IMR-90 (cell line): ENCODE measurements at regions not wholly inside any gene's neighbourhood (a gene's known extent, or its start where the extent isn't known, plus 50 kb on each side); places are given as distances from the start of the nearest gene placed in this dataset.
"Not testable (repeated sequence)": the region's sequence is repeated elsewhere in the genome, so short reads cannot be mapped to it uniquely, and the experiment has no call there.

Source experiments
- ATAC-seq: fragments of 200-7000 bp; cut with Tn5 transposase; 2 replicates; pipeline ENCODE4 v1.9.1; 2020; ENCODE audit warnings: low read depth, mild to moderate bottlenecking, moderate library complexity
- BruUV-seq: library from RNA; stranded (reverse); fragments of 400-500 nt; replicated peaks from 2 replicates; lab custom pipeline; 2021; lab: Mats Ljungman, UMichigan
- CTCF ChIA-PET: fragments of 300-600 bp; formaldehyde crosslinking; extraction: SDS; loops from one replicate; lab custom pipeline; 2021; ENCODE audit warnings: antibody characterized with exemption; lab: Yijun Ruan, JAX
- POLR2A ChIA-PET: fragments of 300-600 bp; sonication (Branson Sonifier 250); formaldehyde crosslinking; loops from one replicate; lab custom pipeline; 2022; ENCODE audit warnings: antibody characterized with exemption; ENCODE audit not compliant: unreplicated experiment; lab: Charles Lee
- DNase-seq: peaks from one replicate; pipeline ENCODE4 v3.0.0; 2013
- H2AFZ ChIP-seq: replicated peaks from 2 replicates; pipeline ENCODE3; 2013; ENCODE audit warnings: low read length, mild to moderate bottlenecking; ENCODE audit not compliant: poor library complexity
- H2AK5ac ChIP-seq: 2 replicates; pipeline ENCODE4 v1.6.1; 2013; ENCODE audit warnings: low read depth, low read length, inconsistent platforms
- H2AK9ac ChIP-seq: replicated peaks from 2 replicates; pipeline ENCODE3; 2013; ENCODE audit warnings: mild to moderate bottlenecking, low read depth, low read length, moderate library complexity; ENCODE audit not compliant: poor library complexity
- H2BK120ac ChIP-seq: 2 replicates; pipeline ENCODE4 v1.6.1; 2013; ENCODE audit warnings: low read depth, low read length, inconsistent platforms
- H2BK15ac ChIP-seq: 3 replicates; pipeline ENCODE4 v1.6.1; 2013; ENCODE audit warnings: low read depth, low read length, inconsistent platforms
- H2BK20ac ChIP-seq: 2 replicates; pipeline ENCODE4 v1.6.1; 2013; ENCODE audit warnings: low read depth, mild to moderate bottlenecking, inconsistent platforms, low read length, moderate library complexity
- H2BK5ac ChIP-seq: 2 replicates; pipeline ENCODE4 v1.6.1; 2013; ENCODE audit warnings: mild to moderate bottlenecking, low read depth, low read length, inconsistent platforms; ENCODE audit not compliant: poor library complexity, severe bottlenecking
- H3K14ac ChIP-seq: replicated peaks from 2 replicates; pipeline ENCODE4 v1.6.1; 2013; ENCODE audit warnings: low read depth, low read length, inconsistent platforms
- H3K18ac ChIP-seq: 2 replicates; pipeline ENCODE4 v1.6.1; 2013; ENCODE audit warnings: low read depth, low read length, control low read depth
- H3K23ac ChIP-seq: 2 replicates; pipeline ENCODE4 v1.6.1; 2013; ENCODE audit warnings: low read depth, low read length, inconsistent platforms
- H3K27ac ChIP-seq: 2 replicates; pipeline ENCODE4 v1.5.1; 2013; ENCODE audit warnings: mild to moderate bottlenecking, control low read depth, low read length; ENCODE audit not compliant: insufficient read depth
- H3K27me3 ChIP-seq: 2 replicates; pipeline ENCODE4 v1.6.1; 2013; ENCODE audit warnings: low read length; ENCODE audit not compliant: control insufficient read depth, insufficient read depth
- H3K36me3 ChIP-seq: 2 replicates; pipeline ENCODE4 v1.6.1; 2013; ENCODE audit warnings: low read length, mixed read lengths; ENCODE audit not compliant: control insufficient read depth, insufficient read depth
- H3K4ac ChIP-seq: 2 replicates; pipeline ENCODE4 v1.6.1; 2013; ENCODE audit warnings: low read depth, low read length, inconsistent platforms
- H3K4me1 ChIP-seq: 2 replicates; pipeline ENCODE4 v1.6.1; 2013; ENCODE audit warnings: low read length, mixed read lengths; ENCODE audit not compliant: control insufficient read depth, insufficient read depth
- H3K4me2 ChIP-seq: 2 replicates; pipeline ENCODE4 v1.6.1; 2013; ENCODE audit warnings: low read depth, mild to moderate bottlenecking, control low read depth, low read length, moderate library complexity
- H3K4me3 ChIP-seq: 2 replicates; pipeline ENCODE4 v1.5.1; 2013; ENCODE audit warnings: low read depth, mild to moderate bottlenecking, control low read depth, low read length, moderate library complexity; ENCODE audit not compliant: insufficient read depth
- H3K56ac ChIP-seq: 2 replicates; pipeline ENCODE4 v1.6.1; 2013; ENCODE audit warnings: low read length, inconsistent platforms; ENCODE audit not compliant: insufficient read depth; ENCODE audit errors: extremely low read depth
- H3K79me1 ChIP-seq, 2 experiments: 2 replicates each; pipeline ENCODE4 v1.6.1; 2013; ENCODE audit warnings: low read length in 2 of 2, inconsistent platforms in 1 of 2, low read depth in 1 of 2
- H3K9ac ChIP-seq: 2 replicates; pipeline ENCODE4 v1.6.1; 2013; ENCODE audit warnings: low read depth, low read length, control low read depth
- H3K9me1 ChIP-seq: 2 replicates; pipeline ENCODE4 v1.6.1; 2013; ENCODE audit warnings: low read length, inconsistent platforms; ENCODE audit not compliant: insufficient read depth
- H3K9me3 ChIP-seq: 2 replicates; pipeline ENCODE4 v1.6.1; 2013; ENCODE audit warnings: low read length; ENCODE audit not compliant: control insufficient read depth, insufficient read depth
- H4K20me1 ChIP-seq: 2 replicates; pipeline ENCODE4 v1.6.1; 2013; ENCODE audit warnings: low read length, inconsistent platforms; ENCODE audit not compliant: insufficient read depth
- H4K5ac ChIP-seq: 2 replicates; pipeline ENCODE4 v1.6.1; 2013; ENCODE audit warnings: mild to moderate bottlenecking, low read depth, low read length, control low read depth
- H4K8ac ChIP-seq, 2 experiments: 2 replicates each; pipeline ENCODE4 v1.6.1; 2013; ENCODE audit warnings: low read depth in 2 of 2, low read length in 2 of 2, control low read depth in 1 of 2, inconsistent platforms in 1 of 2
- H4K91ac ChIP-seq: 2 replicates; pipeline ENCODE4 v1.6.1; 2013; ENCODE audit warnings: low read depth, low read length, inconsistent platforms; ENCODE audit not compliant: insufficient read depth
- CEBPB ChIP-seq: IDR thresholded peaks from 2 replicates; pipeline ENCODE4 v1.6.1; 2012; ENCODE audit warnings: low read depth, low read length, improper control_type of control experiment
- MAFK ChIP-seq: IDR thresholded peaks from 2 replicates; pipeline ENCODE4 v1.6.1; 2012; ENCODE audit warnings: low read depth, low read length, improper control_type of control experiment
- MAZ ChIP-seq: IDR thresholded peaks from 2 replicates; pipeline ENCODE4 v1.6.1; 2012; ENCODE audit warnings: low read depth, mild to moderate bottlenecking, low read length, improper control_type of control experiment, moderate library complexity, borderline replicate concordance
- RFX5 ChIP-seq: IDR thresholded peaks from 2 replicates; pipeline ENCODE4 v1.8.0; 2012; ENCODE audit warnings: low read depth, mild to moderate bottlenecking, low read length, moderate library complexity
- WGBS, 2 experiments: methylation state at CpG; one replicate each; pipeline versions ENCODE4 v1.1.5 to v1.1.7; 2013; ENCODE audit warnings: missing lambda C conversion rate in 2 of 2; ENCODE audit not compliant: insufficient read length in 1 of 2; ENCODE audit errors: extremely low coverage in 2 of 2; 5-methylcytosine and 5-hydroxymethylcytosine counted together
- dilution Hi-C: fragments of 300-500 bp; cut with HindIII; formaldehyde crosslinking; loops from one replicate; pipeline ENCODE4 v1.14.3; 2018; ENCODE audit warnings: low sequenced_read_pairs; ENCODE audit not compliant: unreplicated experiment
- in situ Hi-C: fragments of 300-500 bp; cut with MboI; formaldehyde crosslinking; loops from 3 replicates; pipeline ENCODE4 v1.14.3; 2019; ENCODE audit warnings: low sequenced_read_pairs, inconsistent platforms, mixed read lengths
- intact Hi-C: fragments of 100-400 bp; cut with micrococcal nuclease; formaldehyde crosslinking; loops from 2 replicates; pipeline ENCODE4 v1.10.0; 2022

- 100% methylated on average over 1 of the region's 5 CpGs; no CpG with 5 or more reads in 1 of the 2 experiments for WGBS, 2 experiments
- Histone ChIP-seq H3K4ac (no peak overlapping the region), H3K79me1 (no peaks in the 10 kb centered on the region), H4K5ac (no peak overlapping the region), H3K36me3 (no peaks in the 10 kb centered on the region), H3K18ac (no peak overlapping the region), H4K20me1 (no peaks in the 10 kb centered on the region), H4K8ac (no peak overlapping the region), H2BK20ac (no peak overlapping the region), H3K4me3 (no peak overlapping the region), H3K27ac (no peak overlapping the region), H3K4me1 (no peaks in the 10 kb centered on the region), H2AK5ac (no peak overlapping the region), H4K91ac (no peak overlapping the region), H3K9me1 (no peaks in the 10 kb centered on the region), H3K14ac (no peak overlapping the region), H2AFZ (no peak overlapping the region), H2AK9ac (no peak overlapping the region), H2BK5ac (no peak overlapping the region), H3K9me3 (no peaks in the 10 kb centered on the region), H3K27me3 (no peaks in the 10 kb centered on the region), H3K9ac (no peak overlapping the region), H3K23ac (no peak overlapping the region), H2BK15ac (no peak overlapping the region), H3K4me2 (no peak overlapping the region), H2BK120ac (no peak overlapping the region), H3K56ac (no peak overlapping the region)
- DNase-seq: no peak
- ChIA-PET CTCF (no interaction called here), POLR2A (no interaction called here)
- in situ Hi-C loops (no loop called here), dilution Hi-C loops (no loop called here), intact Hi-C loops (no loop called here)
- no peak for ATAC-seq
- no TSS peak for BruUV-seq
- no peak for TF ChIP-seq RFX5
- no peak for TF ChIP-seq CEBPB
- no peak for TF ChIP-seq MAZ
- no peak for TF ChIP-seq MAFK
Observed at GRCh38 chr5:57929271-57929670, 446.7 kb upstream of the ACTBL2 start.

- H4K8ac ChIP-seq, in situ Hi-C loops: not testable (repeated sequence)
Observed at GRCh38 chr5:57923094-57923493, 440.5 kb upstream of the ACTBL2 start.

More at GRCh38 chr5:57923094-57923493, 440.5 kb upstream of the ACTBL2 start:
- H3K27ac ChIP-seq, H3K4me2 ChIP-seq, dilution Hi-C loops, H4K20me1 ChIP-seq, BruUV-seq, H2BK5ac ChIP-seq, POLR2A ChIA-PET, ATAC-seq, H3K56ac ChIP-seq, H2AK9ac ChIP-seq, H3K27me3 ChIP-seq, intact Hi-C loops, H3K4me3 ChIP-seq, H3K9me1 ChIP-seq, H2BK120ac ChIP-seq, H3K4me1 ChIP-seq, H3K23ac ChIP-seq, H4K91ac ChIP-seq, H3K9ac ChIP-seq, H3K9me3 ChIP-seq, CTCF ChIA-PET, H2AFZ ChIP-seq, H2BK20ac ChIP-seq, H3K79me1 ChIP-seq, H2AK5ac ChIP-seq, H3K14ac ChIP-seq, H2BK15ac ChIP-seq, H3K18ac ChIP-seq, H3K36me3 ChIP-seq, H3K4ac ChIP-seq, DNase-seq, H4K5ac ChIP-seq: not testable (repeated sequence)
- 89% methylated on average over 3 of the region's 6 CpGs; no CpG with 5 or more reads in 1 of the 2 experiments for WGBS, 2 experiments
